ENCODE measurements at regions not wholly inside any gene's neighbourhood (a gene's known extent, or its start where the extent isn't known, plus 50 kb on each side); places are given as distances from the start of the nearest gene placed in this dataset.

DNA sequence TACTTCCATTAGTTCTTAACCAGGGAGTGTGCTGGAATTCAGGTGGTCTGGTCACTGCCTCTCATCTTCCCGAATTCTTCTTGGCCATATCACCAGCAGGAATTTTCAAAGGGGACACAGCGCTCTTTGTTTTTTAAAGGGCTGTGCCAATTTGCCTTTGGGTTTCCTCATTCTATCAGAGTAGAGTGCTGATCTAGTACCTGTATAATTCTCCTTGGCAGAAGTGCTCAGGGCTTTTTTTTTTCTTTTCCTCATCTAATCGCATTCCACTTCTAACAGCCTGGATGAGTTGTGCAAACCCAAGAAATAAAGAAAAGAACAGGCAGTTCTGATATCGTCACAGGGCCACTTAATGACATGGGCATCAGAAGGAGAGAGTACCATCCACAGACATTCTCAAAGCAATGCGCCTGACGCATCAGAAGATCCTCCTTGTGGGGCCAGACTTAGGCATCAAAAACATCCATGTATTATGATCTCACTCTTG is 121.0 kb downstream of the ASB7 start (continued):
- TF ChIP-seq DEAF1 (CRISPR knock-in tag; IDR thresholded peaks at IDR 0.05) = no peak
- TF ChIP-seq DIDO1 (tag; IDR thresholded peaks at IDR 0.05; ENCODE audit: low read depth) = no peak
- TF ChIP-seq ZNF398 (CRISPR knock-in tag; IDR thresholded peaks at IDR 0.05) = no peak
- no peak for TF ChIP-seq ZNF165 (CRISPR knock-in tag; IDR thresholded peaks at IDR 0.05; ENCODE audit: borderline replicate concordance)
- no peak for TF ChIP-seq SMAD3 (CRISPR knock-in tag; conservative IDR thresholded peaks at IDR 0.05)
- TF ChIP-seq HEY1 (CRISPR knock-in tag; IDR thresholded peaks at IDR 0.05; ENCODE audit: borderline replicate concordance) = no peak

All from K562 (cell line).